Activated T-cell treated with anti-CD3 and anti-CD28 coated beads, Interleukin-2, amount 50 U/mL, for 48 hours (primary cell): ENCODE measurements at regions not wholly inside any gene's neighbourhood (a gene's known extent, or its start where the extent isn't known, plus 50 kb on each side); places are given as distances from the start of the nearest gene placed in this dataset.

Source experiments
- DNase-seq, 2 experiments: peaks; one replicate each; pipeline ENCODE4 v3.0.0-alpha.2; 2020

- no peak for DNase-seq
Observed at GRCh38 chr12:91418221-91419090, 235.8 kb upstream of the DCN start.

GRCh38 chr12:91417650-91418049 lies 235.0 kb upstream of the DCN start:
- DNase-seq = no peak

- DNase-seq = no peak
Observed at GRCh38 chr12:91414636-91415035, 232.0 kb upstream of the DCN start.

- no peak for DNase-seq
Observed at GRCh38 chr12:91413581-91414546, 231.2 kb upstream of the DCN start.

- no peak for DNase-seq
Observed at GRCh38 chr12:91406920-91407341, 224.3 kb upstream of the DCN start.

- no peak for DNase-seq
Observed at GRCh38 chr12:91404441-91404840, 221.8 kb upstream of the DCN start.

GRCh38 chr12:91401190-91401589 lies 218.6 kb upstream of the DCN start:
- no peak for DNase-seq

- DNase-seq = no peak
Observed at GRCh38 chr12:91400271-91400670, 217.7 kb upstream of the DCN start.

- DNase-seq = no peak
Observed at GRCh38 chr12:91397866-91398532, 215.4 kb upstream of the DCN start.

- no peak for DNase-seq
Observed at GRCh38 chr12:91396293-91396692, 213.7 kb upstream of the DCN start.

- no peak for DNase-seq
Observed at GRCh38 chr12:91395628-91396135, 213.1 kb upstream of the DCN start.

- no peak for DNase-seq
Observed at GRCh38 chr12:91394903-91395302, 212.3 kb upstream of the DCN start.

GRCh38 chr12:91388573-91388972 lies 206.0 kb upstream of the DCN start:
- DNase-seq = no peak

- DNase-seq = no peak
Observed at GRCh38 chr12:91387461-91388134, 205.0 kb upstream of the DCN start.

- no peak for DNase-seq
Observed at GRCh38 chr12:91384806-91385205, 202.2 kb upstream of the DCN start.

GRCh38 chr12:91384366-91384765 lies 201.7 kb upstream of the DCN start:
- no peak for DNase-seq

- DNase-seq = no peak
Observed at GRCh38 chr12:91383099-91383498, 200.5 kb upstream of the DCN start.

GRCh38 chr12:91382081-91382543 lies 199.5 kb upstream of the DCN start:
- DNase-seq = peak; percentile 88 to 91

- no peak for DNase-seq
Observed at GRCh38 chr12:91381309-91381804, 198.7 kb upstream of the DCN start.

GRCh38 chr12:91380631-91381030 lies 198.0 kb upstream of the DCN start:
- DNase-seq = no peak

GRCh38 chr12:91379051-91379775 lies 196.6 kb upstream of the DCN start:
- no peak for DNase-seq
